ENCODE measurements at regions not wholly inside any gene's neighbourhood (a gene's known extent, or its start where the extent isn't known, plus 50 kb on each side); places are given as distances from the start of the nearest gene placed in this dataset.

DNA sequence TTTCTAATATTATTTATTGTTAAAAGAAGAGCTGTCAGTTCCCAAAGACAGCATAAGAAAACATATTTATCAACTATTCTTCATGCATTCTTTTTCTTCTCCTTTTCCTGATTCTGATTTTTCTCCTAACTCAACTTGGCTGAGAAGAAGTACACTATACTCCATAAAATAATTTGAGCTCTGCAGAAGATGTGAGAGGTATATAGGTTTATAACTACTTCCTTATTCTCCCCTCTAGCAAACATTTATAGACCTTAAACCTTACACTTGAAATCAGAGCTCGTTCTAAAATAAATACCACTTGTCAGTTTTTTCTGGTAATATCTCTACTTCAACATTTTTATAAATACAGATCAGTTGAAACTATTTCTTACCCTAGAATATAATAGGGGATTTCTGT, 724.8 kb upstream of the GRAMD2B start:
- Histone ChIP-seq H3K36me3 (ENCODE audit: insufficient read depth, low read length) (no peaks in the 10 kb centered on the region), H3K9me3 (ENCODE audit: low read length) (no peaks in the 10 kb centered on the region; the same call in 1 of the 2 replicates), H2AFZ (ENCODE audit: low read length) (no peak overlapping the region), H3K9ac (ENCODE audit: low read length) (no peak overlapping the region), H3K4me1 (ENCODE audit: low read length) (no peaks in the 10 kb centered on the region), H3K79me2 (ENCODE audit: low read length) (no peaks in the 10 kb centered on the region), H3K9me2 (replicated peaks; ENCODE audit: insufficient read depth, low read length) (no peaks in the 10 kb centered on the region), H3K27ac (ENCODE audit: low read length) (no peak overlapping the region), H3K4me3 (ENCODE audit: low read length) (no peak overlapping the region), H3K27me3 (ENCODE audit: low read length) (no peaks in the 10 kb centered on the region), H3K4me2 (ENCODE audit: low read depth, low read length, poor library complexity, severe bottlenecking) (no peak overlapping the region), H4K20me1 (ENCODE audit: insufficient read depth, low read depth, low read length) (no peaks in the 10 kb centered on the region)
- DNase-seq = no peak

DNA sequence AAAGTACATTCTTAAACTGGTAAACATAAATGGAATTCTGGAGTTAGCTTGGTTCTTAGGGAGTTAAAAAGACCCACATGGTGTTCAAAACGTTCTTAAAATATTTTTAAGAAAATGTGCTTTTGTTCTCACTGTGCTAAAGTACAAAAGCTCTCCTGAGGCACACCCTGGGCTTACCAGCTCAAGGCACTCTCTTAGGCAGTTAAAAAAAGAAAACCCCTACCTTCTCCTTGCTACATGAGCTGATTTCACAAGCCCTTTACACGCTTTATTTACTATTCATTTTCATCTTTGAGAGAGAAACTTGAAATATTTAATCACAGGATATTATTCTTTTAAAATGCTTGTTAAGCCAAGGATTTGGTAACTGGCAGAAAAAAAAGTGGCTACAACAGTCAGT, 723.3 kb upstream of the GRAMD2B start:
- Histone ChIP-seq H3K27me3 (ENCODE audit: low read length) (no peaks in the 10 kb centered on the region), H3K4me3 (ENCODE audit: low read length) (no peak overlapping the region), H3K4me2 (ENCODE audit: low read depth, low read length, poor library complexity, severe bottlenecking) (no peak overlapping the region), H3K9ac (ENCODE audit: low read length) (no peak overlapping the region), H3K9me2 (replicated peaks; ENCODE audit: insufficient read depth, low read length) (no peaks in the 10 kb centered on the region), H2AFZ (ENCODE audit: low read length) (no peak overlapping the region), H3K4me1 (ENCODE audit: low read length) (no peaks in the 10 kb centered on the region), H3K36me3 (ENCODE audit: insufficient read depth, low read length) (no peaks in the 10 kb centered on the region), H3K9me3 (ENCODE audit: low read length) (no peaks in the 10 kb centered on the region; the same call in 1 of the 2 replicates), H3K79me2 (ENCODE audit: low read length) (no peaks in the 10 kb centered on the region), H4K20me1 (ENCODE audit: insufficient read depth, low read depth, low read length) (no peaks in the 10 kb centered on the region), H3K27ac (ENCODE audit: low read length) (no peak overlapping the region)
- no peak for DNase-seq

DNA sequence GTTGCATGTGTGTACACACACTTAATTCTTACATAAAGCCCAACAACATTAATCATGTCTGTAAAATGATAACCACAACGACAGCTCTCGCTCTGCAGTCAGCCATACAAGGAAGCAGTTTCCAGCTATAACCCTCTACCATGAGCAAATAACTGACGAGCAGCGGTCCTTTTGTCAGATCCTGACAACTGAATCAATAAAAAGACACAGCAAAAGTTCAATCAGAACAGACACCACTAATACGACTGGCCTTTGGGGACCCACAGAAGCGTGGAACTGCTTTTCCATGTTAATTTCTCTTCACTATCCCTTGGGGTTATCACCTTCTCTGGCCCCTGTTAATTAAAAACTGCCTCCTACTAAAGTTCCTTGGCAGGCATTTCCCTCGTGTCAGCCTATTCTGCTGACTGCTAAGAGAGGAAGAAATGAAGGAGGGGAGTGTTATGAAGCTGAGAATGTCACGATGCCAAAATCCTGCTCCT, 722.8 kb upstream of the GRAMD2B start:
- peaks cover 2% of the 10 kb centered on the region; the same call in 1 of the 2 replicates for H3K9me3 ChIP-seq (ENCODE audit: low read length)
- H3K27ac ChIP-seq (ENCODE audit: low read length) = no peak overlapping the region
- H3K4me2 ChIP-seq (ENCODE audit: low read depth, low read length, poor library complexity, severe bottlenecking) = no peak overlapping the region

DNA sequence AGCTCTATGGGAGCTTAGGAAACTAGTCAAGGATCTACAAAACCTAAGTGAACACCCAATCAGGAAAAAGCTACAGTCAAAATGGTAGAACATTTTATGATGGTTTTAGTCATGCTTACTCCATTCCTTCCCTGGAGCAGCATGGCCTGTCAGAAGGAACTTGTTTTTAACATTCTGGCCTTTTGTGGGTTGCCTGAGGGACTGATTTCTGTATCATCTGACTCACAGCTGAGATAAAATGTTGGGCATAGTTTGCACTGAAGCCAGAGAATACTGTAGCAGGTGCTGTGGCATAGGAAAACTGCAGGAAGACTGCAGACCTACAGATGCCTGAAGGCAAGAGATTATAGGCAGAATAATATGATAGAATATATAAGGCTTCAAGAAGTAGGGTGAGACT, 719.6 kb upstream of the GRAMD2B start:
- Histone ChIP-seq H3K27me3 (ENCODE audit: low read length) (no peaks in the 10 kb centered on the region), H3K9me2 (replicated peaks; ENCODE audit: insufficient read depth, low read length) (no peaks in the 10 kb centered on the region), H3K79me2 (ENCODE audit: low read length) (no peaks in the 10 kb centered on the region), H4K20me1 (ENCODE audit: insufficient read depth, low read depth, low read length) (no peaks in the 10 kb centered on the region), H3K9ac (ENCODE audit: low read length) (no peak overlapping the region), H3K36me3 (ENCODE audit: insufficient read depth, low read length) (no peaks in the 10 kb centered on the region), H2AFZ (ENCODE audit: low read length) (no peak overlapping the region), H3K27ac (ENCODE audit: low read length) (no peak overlapping the region), H3K4me1 (ENCODE audit: low read length) (no peaks in the 10 kb centered on the region), H3K4me3 (ENCODE audit: low read length) (no peak overlapping the region), H3K9me3 (ENCODE audit: low read length) (peaks cover 5% of the 10 kb centered on the region; the same call in 1 of the 2 replicates), H3K4me2 (ENCODE audit: low read depth, low read length, poor library complexity, severe bottlenecking) (no peak overlapping the region)
- no peak for DNase-seq

More for the DNA sequence above, 722.8 kb upstream of the GRAMD2B start:
- Histone ChIP-seq H3K79me2 (ENCODE audit: low read length) (no peaks in the 10 kb centered on the region), H3K27me3 (ENCODE audit: low read length) (no peaks in the 10 kb centered on the region), H2AFZ (ENCODE audit: low read length) (no peak overlapping the region), H4K20me1 (ENCODE audit: insufficient read depth, low read depth, low read length) (no peaks in the 10 kb centered on the region), H3K4me3 (ENCODE audit: low read length) (no peak overlapping the region), H3K4me1 (ENCODE audit: low read length) (no peaks in the 10 kb centered on the region), H3K9me2 (replicated peaks; ENCODE audit: insufficient read depth, low read length) (no peaks in the 10 kb centered on the region), H3K9ac (ENCODE audit: low read length) (no peak overlapping the region), H3K36me3 (ENCODE audit: insufficient read depth, low read length) (no peaks in the 10 kb centered on the region)
- DNase-seq = no peak

DNA sequence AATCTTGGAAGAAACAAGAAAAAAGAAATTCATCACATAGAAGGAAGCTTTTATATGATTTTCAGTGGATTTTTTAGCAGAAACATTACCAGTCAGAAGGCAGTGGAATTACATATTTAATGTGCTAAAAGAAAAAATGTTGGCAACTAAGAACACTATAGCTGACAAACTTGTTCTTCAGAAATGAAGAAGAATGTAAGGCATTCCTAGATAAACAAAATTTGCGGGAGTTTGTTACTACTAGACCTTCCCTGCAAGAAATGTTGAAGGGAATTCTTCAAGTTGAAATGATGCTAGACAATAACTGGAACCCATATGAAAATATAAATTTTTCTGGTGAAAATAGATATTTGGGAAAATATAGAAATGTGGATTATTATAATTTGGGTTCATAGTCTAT, 718.3 kb upstream of the GRAMD2B start:
- Histone ChIP-seq H3K27ac (ENCODE audit: low read length) (no peak overlapping the region), H2AFZ (ENCODE audit: low read length) (no peak overlapping the region), H3K4me2 (ENCODE audit: low read depth, low read length, poor library complexity, severe bottlenecking) (no peak overlapping the region), H3K9me3 (ENCODE audit: low read length) (peaks cover 7% of the 10 kb centered on the region; the same call in 1 of the 2 replicates), H3K79me2 (ENCODE audit: low read length) (no peaks in the 10 kb centered on the region), H3K9ac (ENCODE audit: low read length) (no peak overlapping the region), H4K20me1 (ENCODE audit: insufficient read depth, low read depth, low read length) (no peaks in the 10 kb centered on the region), H3K36me3 (ENCODE audit: insufficient read depth, low read length) (no peaks in the 10 kb centered on the region), H3K4me1 (ENCODE audit: low read length) (no peaks in the 10 kb centered on the region), H3K4me3 (ENCODE audit: low read length) (no peak overlapping the region), H3K9me2 (replicated peaks; ENCODE audit: insufficient read depth, low read length) (no peaks in the 10 kb centered on the region), H3K27me3 (ENCODE audit: low read length) (no peaks in the 10 kb centered on the region)
- no peak for DNase-seq

DNA sequence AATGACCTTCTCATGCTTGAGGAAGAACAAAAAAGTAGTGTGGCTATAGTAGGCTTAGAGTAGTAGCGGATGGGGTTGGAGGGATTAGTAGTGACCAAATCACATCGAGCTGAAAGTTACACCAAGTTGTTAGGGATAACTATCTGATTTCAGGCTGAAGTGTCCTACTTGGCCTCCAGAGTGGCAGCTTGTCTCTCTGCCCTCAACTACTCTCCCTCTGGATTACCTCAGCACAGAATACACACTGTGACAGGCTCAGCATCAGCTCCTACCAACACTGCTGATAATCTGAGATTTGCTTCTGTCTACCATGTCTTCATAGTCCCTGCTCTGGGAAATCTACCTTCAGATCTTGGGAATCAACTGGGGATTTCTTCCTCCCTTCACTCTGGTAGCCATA, 714.6 kb upstream of the GRAMD2B start:
- H3K4me3 ChIP-seq (ENCODE audit: low read length) = no peak overlapping the region
- H2AFZ ChIP-seq (ENCODE audit: low read length) = no peak overlapping the region
- peaks cover 13% of the 10 kb centered on the region; the same call in 1 of the 2 replicates for H3K9me3 ChIP-seq (ENCODE audit: low read length)
- no peaks in the 10 kb centered on the region for H3K36me3 ChIP-seq (ENCODE audit: insufficient read depth, low read length)
- H3K27ac ChIP-seq (ENCODE audit: low read length) = no peak overlapping the region
- H3K27me3 ChIP-seq (ENCODE audit: low read length) = no peaks in the 10 kb centered on the region
- H4K20me1 ChIP-seq (ENCODE audit: insufficient read depth, low read depth, low read length) = no peaks in the 10 kb centered on the region
- no peaks in the 10 kb centered on the region for H3K79me2 ChIP-seq (ENCODE audit: low read length)
- no peak overlapping the region for H3K9ac ChIP-seq (ENCODE audit: low read length)
- H3K4me2 ChIP-seq (ENCODE audit: low read depth, low read length, poor library complexity, severe bottlenecking) = no peak overlapping the region
- DNase-seq = no peak
- H3K9me2 ChIP-seq (replicated peaks; ENCODE audit: insufficient read depth, low read length) = no peaks in the 10 kb centered on the region
- H3K4me1 ChIP-seq (ENCODE audit: low read length) = no peaks in the 10 kb centered on the region

DNA sequence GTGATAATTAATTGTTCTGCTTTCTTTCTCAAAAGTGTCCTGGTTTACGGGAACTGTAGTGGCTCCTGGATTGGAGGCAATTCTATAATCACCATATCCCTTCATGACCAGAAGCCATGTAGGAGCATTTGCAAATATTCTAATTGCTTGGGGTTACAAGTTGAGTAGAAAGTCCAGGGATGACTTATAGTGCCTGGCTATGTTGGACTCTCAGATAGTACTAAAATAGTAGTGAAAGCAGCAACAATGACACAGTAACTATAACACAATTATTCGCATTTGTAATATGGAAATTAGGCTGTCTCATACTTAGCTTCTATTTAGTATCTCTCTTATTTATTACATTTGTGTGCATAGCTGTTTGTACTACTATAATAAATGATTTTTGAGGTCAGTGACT, 712.5 kb upstream of the GRAMD2B start:
- Histone ChIP-seq H3K4me2 (ENCODE audit: low read depth, low read length, poor library complexity, severe bottlenecking) (no peak overlapping the region), H3K9me2 (replicated peaks; ENCODE audit: insufficient read depth, low read length) (no peaks in the 10 kb centered on the region), H3K27me3 (ENCODE audit: low read length) (no peaks in the 10 kb centered on the region), H3K4me1 (ENCODE audit: low read length) (no peaks in the 10 kb centered on the region), H4K20me1 (ENCODE audit: insufficient read depth, low read depth, low read length) (no peaks in the 10 kb centered on the region), H3K9ac (ENCODE audit: low read length) (no peak overlapping the region), H3K9me3 (ENCODE audit: low read length) (peaks cover 11% of the 10 kb centered on the region; the same call in 1 of the 2 replicates), H3K4me3 (ENCODE audit: low read length) (no peak overlapping the region), H3K27ac (ENCODE audit: low read length) (no peak overlapping the region), H3K36me3 (ENCODE audit: insufficient read depth, low read length) (no peaks in the 10 kb centered on the region), H3K79me2 (ENCODE audit: low read length) (no peaks in the 10 kb centered on the region), H2AFZ (ENCODE audit: low read length) (no peak overlapping the region)
- no peak for DNase-seq

DNA sequence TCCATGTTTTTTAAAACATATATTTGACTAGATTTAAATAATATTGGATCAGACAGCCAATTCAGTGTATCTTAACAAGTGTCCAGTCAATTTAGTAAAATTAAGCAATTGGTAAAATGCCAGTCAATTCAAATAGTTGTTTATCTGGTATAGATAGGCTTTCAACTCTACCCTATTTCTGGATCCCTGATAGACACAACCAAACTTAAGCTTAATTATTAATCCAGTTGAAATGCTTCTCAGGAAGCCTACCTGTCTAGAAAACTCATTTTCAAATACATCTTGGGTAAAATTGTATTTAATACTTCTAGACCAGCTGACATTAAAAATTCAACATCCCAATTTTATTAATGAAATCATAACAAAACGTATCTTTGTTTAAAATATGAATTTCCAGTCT, 710.8 kb upstream of the GRAMD2B start:
- no peak for DNase-seq

More for the DNA sequence above, 710.8 kb upstream of the GRAMD2B start:
- Histone ChIP-seq H3K9me2 (replicated peaks; ENCODE audit: insufficient read depth, low read length) (no peaks in the 10 kb centered on the region), H3K4me3 (ENCODE audit: low read length) (no peak overlapping the region), H3K27me3 (ENCODE audit: low read length) (no peaks in the 10 kb centered on the region), H3K4me1 (ENCODE audit: low read length) (no peaks in the 10 kb centered on the region), H3K4me2 (ENCODE audit: low read depth, low read length, poor library complexity, severe bottlenecking) (no peak overlapping the region), H4K20me1 (ENCODE audit: insufficient read depth, low read depth, low read length) (no peaks in the 10 kb centered on the region), H2AFZ (ENCODE audit: low read length) (no peak overlapping the region), H3K36me3 (ENCODE audit: insufficient read depth, low read length) (no peaks in the 10 kb centered on the region), H3K79me2 (ENCODE audit: low read length) (no peaks in the 10 kb centered on the region), H3K27ac (ENCODE audit: low read length) (no peak overlapping the region), H3K9me3 (ENCODE audit: low read length) (peaks cover 12% of the 10 kb centered on the region; the same call in 1 of the 2 replicates), H3K9ac (ENCODE audit: low read length) (no peak overlapping the region)

Measured in Karpas-422 (cell line).